ENCODE measurements at regions not wholly inside any gene's neighbourhood (a gene's known extent, or its start where the extent isn't known, plus 50 kb on each side); places are given as distances from the start of the nearest gene placed in this dataset.

DNA sequence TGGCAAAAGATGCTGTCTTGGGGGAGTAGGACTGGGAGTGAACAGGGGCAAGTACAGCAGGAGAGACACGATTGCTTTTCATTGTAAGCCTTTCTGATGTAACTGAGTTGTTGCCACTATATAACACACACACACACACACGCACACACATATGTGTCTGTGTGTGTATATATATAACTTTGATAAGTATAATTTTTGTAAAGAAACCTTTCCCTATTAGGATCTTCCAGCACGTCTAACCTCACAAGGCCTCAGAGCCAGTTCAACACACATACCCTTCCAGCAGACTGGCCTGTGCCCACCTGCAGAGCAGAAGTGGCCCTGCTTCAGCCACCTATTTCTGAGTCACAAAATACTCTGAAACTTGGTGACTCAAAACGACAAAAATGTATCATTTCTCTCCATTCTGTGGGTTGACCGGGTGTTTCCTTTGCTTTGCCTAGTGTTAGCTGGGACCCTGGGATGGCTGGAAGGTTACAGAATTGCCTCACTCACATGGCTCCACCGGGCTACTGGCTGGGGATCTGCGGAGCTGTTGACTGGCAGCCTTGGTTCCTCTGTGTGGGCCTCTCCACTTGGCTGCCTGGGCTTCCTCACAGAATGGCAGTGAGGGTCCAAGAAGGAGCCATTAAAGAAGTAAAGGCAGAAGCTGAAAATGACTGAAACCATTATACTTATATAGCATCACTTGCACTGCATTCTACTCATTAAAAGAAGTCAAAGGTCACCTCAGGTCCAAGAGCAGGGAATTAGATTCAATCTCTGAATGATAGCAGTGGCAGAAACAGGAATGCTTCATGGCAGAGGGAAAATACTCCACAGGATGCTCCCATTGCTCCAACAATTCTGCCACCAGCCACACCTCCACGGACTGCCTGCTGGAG, 126.4 kb downstream of the BANF2 start (continued):
- TF ChIP-seq, protein P1, sequence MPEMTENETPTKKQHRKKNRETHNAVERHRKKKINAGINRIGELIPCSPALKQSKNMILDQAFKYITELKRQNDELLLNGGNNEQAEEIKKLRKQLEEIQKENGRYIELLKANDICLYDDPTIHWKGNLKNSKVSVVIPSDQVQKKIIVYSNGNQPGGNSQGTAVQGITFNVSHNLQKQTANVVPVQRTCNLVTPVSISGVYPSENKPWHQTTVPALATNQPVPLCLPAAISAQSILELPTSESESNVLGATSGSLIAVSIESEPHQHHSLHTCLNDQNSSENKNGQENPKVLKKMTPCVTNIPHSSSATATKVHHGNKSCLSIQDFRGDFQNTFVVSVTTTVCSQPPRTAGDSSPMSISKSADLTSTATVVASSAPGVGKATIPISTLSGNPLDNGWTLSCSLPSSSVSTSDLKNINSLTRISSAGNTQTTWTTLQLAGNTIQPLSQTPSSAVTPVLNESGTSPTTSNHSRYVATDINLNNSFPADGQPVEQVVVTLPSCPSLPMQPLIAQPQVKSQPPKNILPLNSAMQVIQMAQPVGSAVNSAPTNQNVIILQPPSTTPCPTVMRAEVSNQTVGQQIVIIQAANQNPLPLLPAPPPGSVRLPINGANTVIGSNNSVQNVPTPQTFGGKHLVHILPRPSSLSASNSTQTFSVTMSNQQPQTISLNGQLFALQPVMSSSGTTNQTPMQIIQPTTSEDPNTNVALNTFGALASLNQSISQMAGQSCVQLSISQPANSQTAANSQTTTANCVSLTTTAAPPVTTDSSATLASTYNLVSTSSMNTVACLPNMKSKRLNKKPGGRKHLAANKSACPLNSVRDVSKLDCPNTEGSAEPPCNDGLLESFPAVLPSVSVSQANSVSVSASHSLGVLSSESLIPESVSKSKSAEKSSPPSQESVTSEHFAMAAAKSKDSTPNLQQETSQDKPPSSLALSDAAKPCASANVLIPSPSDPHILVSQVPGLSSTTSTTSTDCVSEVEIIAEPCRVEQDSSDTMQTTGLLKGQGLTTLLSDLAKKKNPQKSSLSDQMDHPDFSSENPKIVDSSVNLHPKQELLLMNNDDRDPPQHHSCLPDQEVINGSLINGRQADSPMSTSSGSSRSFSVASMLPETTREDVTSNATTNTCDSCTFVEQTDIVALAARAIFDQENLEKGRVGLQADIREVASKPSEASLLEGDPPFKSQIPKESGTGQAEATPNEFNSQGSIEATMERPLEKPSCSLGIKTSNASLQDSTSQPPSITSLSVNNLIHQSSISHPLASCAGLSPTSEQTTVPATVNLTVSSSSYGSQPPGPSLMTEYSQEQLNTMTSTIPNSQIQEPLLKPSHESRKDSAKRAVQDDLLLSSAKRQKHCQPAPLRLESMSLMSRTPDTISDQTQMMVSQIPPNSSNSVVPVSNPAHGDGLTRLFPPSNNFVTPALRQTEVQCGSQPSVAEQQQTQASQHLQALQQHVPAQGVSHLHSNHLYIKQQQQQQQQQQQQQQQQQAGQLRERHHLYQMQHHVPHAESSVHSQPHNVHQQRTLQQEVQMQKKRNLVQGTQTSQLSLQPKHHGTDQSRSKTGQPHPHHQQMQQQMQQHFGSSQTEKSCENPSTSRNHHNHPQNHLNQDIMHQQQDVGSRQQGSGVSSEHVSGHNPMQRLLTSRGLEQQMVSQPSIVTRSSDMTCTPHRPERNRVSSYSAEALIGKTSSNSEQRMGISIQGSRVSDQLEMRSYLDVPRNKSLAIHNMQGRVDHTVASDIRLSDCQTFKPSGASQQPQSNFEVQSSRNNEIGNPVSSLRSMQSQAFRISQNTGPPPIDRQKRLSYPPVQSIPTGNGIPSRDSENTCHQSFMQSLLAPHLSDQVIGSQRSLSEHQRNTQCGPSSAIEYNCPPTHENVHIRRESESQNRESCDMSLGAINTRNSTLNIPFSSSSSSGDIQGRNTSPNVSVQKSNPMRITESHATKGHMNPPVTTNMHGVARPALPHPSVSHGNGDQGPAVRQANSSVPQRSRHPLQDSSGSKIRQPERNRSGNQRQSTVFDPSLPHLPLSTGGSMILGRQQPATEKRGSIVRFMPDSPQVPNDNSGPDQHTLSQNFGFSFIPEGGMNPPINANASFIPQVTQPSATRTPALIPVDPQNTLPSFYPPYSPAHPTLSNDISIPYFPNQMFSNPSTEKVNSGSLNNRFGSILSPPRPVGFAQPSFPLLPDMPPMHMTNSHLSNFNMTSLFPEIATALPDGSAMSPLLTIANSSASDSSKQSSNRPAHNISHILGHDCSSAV (CRISPR knock-in tag; IDR thresholded peaks at IDR 0.05; ENCODE audit: borderline replicate concordance) = no peak
- TF ChIP-seq RFX1 (IDR thresholded peaks at IDR 0.05) (no peak), FOSL2 (CRISPR knock-in tag; IDR thresholded peaks at IDR 0.05) (0 out of 2 replicates have a peak, but pooled peaks have one; percentile 13), MXI1 (IDR thresholded peaks at IDR 0.05; ENCODE audit: borderline replicate concordance, low read depth, low read length) (no peak), MTA1 (CRISPR knock-in tag; IDR thresholded peaks at IDR 0.05; ENCODE audit: borderline replicate concordance) (no peak), MXD4 (CRISPR knock-in tag; IDR thresholded peaks at IDR 0.05) (no peak), TEAD2 (CRISPR knock-in tag; IDR thresholded peaks at IDR 0.05) (no peak), NR1H2 (CRISPR knock-in tag; IDR thresholded peaks at IDR 0.05; ENCODE audit: borderline replicate concordance, low read depth) (no peak), HIVEP1 (CRISPR knock-in tag; IDR thresholded peaks at IDR 0.05) (no peak), CEBPB (IDR thresholded peaks at IDR 0.05; ENCODE audit: borderline replicate concordance, low read depth, low read length) (peak; percentile 32; the same call in 1 of the 2 replicates), ZNF33B (CRISPR knock-in tag; IDR thresholded peaks at IDR 0.05) (no peak), ZNF101 (CRISPR knock-in tag; IDR thresholded peaks at IDR 0.05; ENCODE audit: borderline replicate concordance, low read depth) (no peak), ZNF484 (CRISPR knock-in tag; IDR thresholded peaks at IDR 0.05; ENCODE audit: borderline replicate concordance, low read depth) (no peak), NAIF1 (CRISPR knock-in tag; IDR thresholded peaks at IDR 0.05; ENCODE audit: borderline replicate concordance) (no peak), ZNF260 (CRISPR knock-in tag; IDR thresholded peaks at IDR 0.05; ENCODE audit: borderline replicate concordance, low read depth) (no peak), FOXA3 (CRISPR knock-in tag; IDR thresholded peaks at IDR 0.05) (no peak)
- TF ChIP-seq, protein P2, sequence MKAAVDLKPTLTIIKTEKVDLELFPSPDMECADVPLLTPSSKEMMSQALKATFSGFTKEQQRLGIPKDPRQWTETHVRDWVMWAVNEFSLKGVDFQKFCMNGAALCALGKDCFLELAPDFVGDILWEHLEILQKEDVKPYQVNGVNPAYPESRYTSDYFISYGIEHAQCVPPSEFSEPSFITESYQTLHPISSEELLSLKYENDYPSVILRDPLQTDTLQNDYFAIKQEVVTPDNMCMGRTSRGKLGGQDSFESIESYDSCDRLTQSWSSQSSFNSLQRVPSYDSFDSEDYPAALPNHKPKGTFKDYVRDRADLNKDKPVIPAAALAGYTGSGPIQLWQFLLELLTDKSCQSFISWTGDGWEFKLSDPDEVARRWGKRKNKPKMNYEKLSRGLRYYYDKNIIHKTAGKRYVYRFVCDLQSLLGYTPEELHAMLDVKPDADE (CRISPR knock-in tag; IDR thresholded peaks at IDR 0.05) = no peak

All from HepG2 (cell line).